Activated CD4-positive, alpha-beta T cell treated with anti-CD3 and anti-CD28 coated beads for 36 hours (primary cell): ENCODE measurements at regions not wholly inside any gene's neighbourhood (a gene's known extent, or its start where the extent isn't known, plus 50 kb on each side); places are given as distances from the start of the nearest gene placed in this dataset.
A peak's percentile ranks its signal among the peaks of the same experiment; 100 is the strongest.

ENCODE experiments used
- ATAC-seq: fragments of 200-7000 bp; cut with Tn5 transposase; one replicate; pipeline ENCODE4 v1.10.0; 2021; ENCODE audit warnings: mild to moderate bottlenecking, moderate library complexity
- CTCF ChIA-PET: fragments of 350-600 bp; sonication (Branson Sonifier 250); formaldehyde crosslinking; loops from one replicate; lab custom pipeline; 2021; ENCODE audit warnings: antibody characterized with exemption; lab: Charles Lee
- POLR2A ChIA-PET: fragments of 350-600 bp; sonication (Branson Sonifier 250); formaldehyde crosslinking; loops from one replicate; lab custom pipeline; 2021; ENCODE audit warnings: antibody characterized with exemption, inconsistent platforms; lab: Charles Lee
- DNase-seq: peaks from one replicate; pipeline ENCODE4 v3.0.0-alpha.2; 2020
- H3K27ac Mint-ChIP-seq: one replicate; pipeline ENCODE4 v1.8.0; 2021; ENCODE audit warnings: mixed read lengths
- H3K27me3 Mint-ChIP-seq: one replicate; pipeline ENCODE4 v1.8.0; 2021; ENCODE audit warnings: mixed read lengths
- H3K36me3 Mint-ChIP-seq: one replicate; pipeline ENCODE4 v1.8.0; 2021; ENCODE audit warnings: low read depth, mixed read lengths
- H3K4me1 Mint-ChIP-seq: one replicate; pipeline ENCODE4 v1.8.0; 2021; ENCODE audit warnings: mixed read lengths
- H3K4me3 Mint-ChIP-seq: one replicate; pipeline ENCODE4 v1.8.0; 2021; ENCODE audit warnings: mild to moderate bottlenecking, moderate library complexity, mixed read lengths
- H3K9me3 Mint-ChIP-seq: one replicate; pipeline ENCODE4 v1.8.0; 2021; ENCODE audit warnings: low read depth, mixed read lengths
- intact Hi-C, 2 experiments: fragments of 100-400 bp; cut with DNase I in 1 of 2; cut with micrococcal nuclease in 1 of 2; formaldehyde crosslinking; loops; one replicate each; pipeline versions ENCODE4 v1.14.2 to v1.15.1; 2022 to 2024; cut with DNase I, micrococcal nuclease

- CTCF ChIA-PET = no interaction called here
- Mint-ChIP-seq H3K4me1 (peaks cover 13% of the 10 kb centered on the region), H3K9me3 (no peaks in the 10 kb centered on the region), H3K27ac (no peak overlapping the region), H3K4me3 (no peak overlapping the region), H3K27me3 (peaks cover 5% of the 10 kb centered on the region), H3K36me3 (no peaks in the 10 kb centered on the region)
- ATAC-seq = no peak
- POLR2A ChIA-PET = no interaction called here
- intact Hi-C loops = loop anchor here (5.0 kb wide), 1 partner anchor 859 kb away; no protein-coding TSS in a partner anchor
- DNase-seq = no peak
These were observed 92.7 kb downstream of the C12orf75 start for GRCh38 chr12:105423237-105423636.

- intact Hi-C loops = loop anchor here (5.0 kb wide), 1 partner anchor 858 kb away; no protein-coding TSS in a partner anchor
- Mint-ChIP-seq H3K27me3 (peaks cover 7% of the 10 kb centered on the region), H3K4me3 (no peak overlapping the region), H3K4me1 (peaks cover 13% of the 10 kb centered on the region), H3K27ac (no peak overlapping the region), H3K9me3 (no peaks in the 10 kb centered on the region), H3K36me3 (no peaks in the 10 kb centered on the region)
- DNase-seq (no peak), ATAC-seq (no peak)
- CTCF ChIA-PET = interaction anchor here (0.6 kb wide), 1 partner anchor 10 kb away, joined by 9 read pairs; no protein-coding TSS in a partner anchor
- POLR2A ChIA-PET = no interaction called here
These were observed 93.4 kb downstream of the C12orf75 start for GRCh38 chr12:105423921-105424320.

- Mint-ChIP-seq H3K27me3 (peaks cover 11% of the 10 kb centered on the region), H3K9me3 (no peaks in the 10 kb centered on the region), H3K36me3 (no peaks in the 10 kb centered on the region), H3K4me1 (peaks cover 13% of the 10 kb centered on the region), H3K4me3 (no peak overlapping the region), H3K27ac (no peak overlapping the region)
- POLR2A ChIA-PET = no interaction called here
- intact Hi-C loops = no loop called here
- DNase-seq = no peak
- CTCF ChIA-PET = interaction anchor here (0.7 kb wide), 2 partner anchors 18 to 709 kb away, joined by 3 to 4 read pairs; no protein-coding TSS in a partner anchor
- no peak for ATAC-seq
These were observed 95.0 kb downstream of the C12orf75 start for GRCh38 chr12:105425254-105426174.

DNA sequence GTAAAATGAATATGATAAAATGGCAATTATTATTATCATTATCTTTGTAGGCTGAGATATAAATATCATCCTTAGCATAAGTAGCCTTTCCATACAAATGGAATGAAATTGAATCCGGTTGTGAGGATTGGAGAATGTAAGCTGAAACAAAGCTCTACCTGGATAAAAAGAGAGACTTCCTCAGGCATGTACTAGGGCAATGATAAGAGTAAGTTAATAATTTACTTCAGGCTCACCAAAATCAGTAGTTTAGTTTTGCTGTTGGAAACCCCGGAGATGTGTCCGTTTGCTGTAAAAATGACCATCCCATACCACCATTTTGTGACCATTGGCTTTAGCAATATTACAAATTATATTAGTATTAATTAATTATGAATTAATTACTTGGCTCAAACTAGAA lies 96.3 kb downstream of the C12orf75 start:
- no peaks in the 10 kb centered on the region for H3K9me3 Mint-ChIP-seq
- POLR2A ChIA-PET = no interaction called here
- no peak overlapping the region for H3K27ac Mint-ChIP-seq
- H3K4me3 Mint-ChIP-seq = no peak overlapping the region
- peaks cover 11% of the 10 kb centered on the region for H3K27me3 Mint-ChIP-seq
- DNase-seq (no peak), ATAC-seq (no peak)
- intact Hi-C loops = no loop called here
- no peaks in the 10 kb centered on the region for H3K36me3 Mint-ChIP-seq
- peaks cover 13% of the 10 kb centered on the region for H3K4me1 Mint-ChIP-seq
- CTCF ChIA-PET = no interaction called here

DNA sequence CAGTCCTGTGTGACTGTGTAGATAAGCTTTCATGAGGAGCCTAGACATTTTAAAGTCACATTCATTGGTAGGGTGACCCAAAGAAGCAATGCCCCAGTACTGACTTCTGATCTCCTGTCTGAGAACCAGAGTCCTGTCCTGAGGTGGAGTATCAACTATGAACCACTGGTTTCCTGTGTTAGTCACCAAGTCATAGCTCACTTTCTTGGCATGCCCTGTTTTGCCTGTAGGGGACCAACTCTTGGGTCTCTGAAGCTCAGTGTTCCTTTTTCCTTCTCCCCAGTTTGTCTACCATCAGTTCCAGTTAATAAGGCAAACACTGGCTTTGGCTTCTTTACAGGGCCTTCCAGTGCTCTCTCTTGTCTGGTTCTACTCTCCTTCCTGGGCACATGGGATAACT lies 97.4 kb downstream of the C12orf75 start:
- peak; percentile 78 for ATAC-seq
- ChIA-PET POLR2A (no interaction called here), CTCF (interaction anchor here (0.6 to 1.0 kb wide), 3 partner anchors 10 to 710 kb away, joined by 3 to 4 read pairs (median 3); no protein-coding TSS in a partner anchor)
- DNase-seq = peak; percentile 12
- no peaks in the 10 kb centered on the region for H3K36me3 Mint-ChIP-seq
- peaks cover 13% of the 10 kb centered on the region for H3K4me1 Mint-ChIP-seq
- peaks cover 11% of the 10 kb centered on the region for H3K27me3 Mint-ChIP-seq
- no peak overlapping the region for H3K27ac Mint-ChIP-seq
- intact Hi-C loops = no loop called here
- no peaks in the 10 kb centered on the region for H3K9me3 Mint-ChIP-seq
- H3K4me3 Mint-ChIP-seq = no peak overlapping the region

DNA sequence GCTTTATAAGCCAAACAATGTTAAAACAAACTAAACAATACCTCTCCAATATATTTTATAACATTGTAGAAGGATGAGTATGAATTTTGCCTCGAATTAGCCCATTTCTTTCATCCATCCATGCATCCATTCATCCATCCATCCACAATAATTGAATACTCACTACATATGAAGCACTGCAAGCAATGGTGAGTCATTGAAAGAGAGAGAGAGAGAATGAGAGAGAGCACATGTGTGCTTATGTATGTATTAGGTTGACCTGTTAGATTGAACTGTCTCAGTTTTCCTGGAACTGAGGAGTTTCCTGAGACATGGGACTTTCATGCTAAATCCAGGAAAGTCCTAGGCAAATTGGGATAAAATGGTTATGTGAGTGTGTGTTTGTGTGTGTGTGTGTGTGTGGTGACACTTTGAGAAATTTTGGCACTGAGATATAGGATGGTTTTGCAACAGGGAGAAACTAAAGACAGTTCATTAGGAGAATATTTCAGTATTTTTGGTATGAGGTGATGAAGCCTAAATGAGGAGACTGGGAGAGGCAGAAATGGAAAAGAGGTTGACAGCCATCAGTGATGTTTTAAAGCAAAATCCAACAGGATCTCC lies 98.4 kb downstream of the C12orf75 start:
- Mint-ChIP-seq H3K4me3 (no peak overlapping the region), H3K27ac (no peak overlapping the region)
- POLR2A ChIA-PET = no interaction called here

GRCh38 chr12:105429511-105429910 lies 99.0 kb downstream of the C12orf75 start:
- Mint-ChIP-seq H3K27ac (no peak overlapping the region), H3K36me3 (no peaks in the 10 kb centered on the region), H3K9me3 (no peaks in the 10 kb centered on the region), H3K4me3 (no peak overlapping the region), H3K27me3 (peaks cover 15% of the 10 kb centered on the region), H3K4me1 (no peaks in the 10 kb centered on the region)
- intact Hi-C loops = no loop called here
- POLR2A ChIA-PET = no interaction called here
- no peak for DNase-seq
- ATAC-seq = no peak
- CTCF ChIA-PET = interaction anchor here (0.6 kb wide), 1 partner anchor 258 kb away, joined by 3 read pairs; no protein-coding TSS in a partner anchor

More for the DNA sequence above, 98.4 kb downstream of the C12orf75 start:
- H3K36me3 Mint-ChIP-seq = no peaks in the 10 kb centered on the region
- H3K4me1 Mint-ChIP-seq = peaks cover 4% of the 10 kb centered on the region
- peaks cover 15% of the 10 kb centered on the region for H3K27me3 Mint-ChIP-seq
- H3K9me3 Mint-ChIP-seq = no peaks in the 10 kb centered on the region
- no peak for DNase-seq
- ATAC-seq = no peak
- intact Hi-C loops = no loop called here
- CTCF ChIA-PET = no interaction called here

DNA sequence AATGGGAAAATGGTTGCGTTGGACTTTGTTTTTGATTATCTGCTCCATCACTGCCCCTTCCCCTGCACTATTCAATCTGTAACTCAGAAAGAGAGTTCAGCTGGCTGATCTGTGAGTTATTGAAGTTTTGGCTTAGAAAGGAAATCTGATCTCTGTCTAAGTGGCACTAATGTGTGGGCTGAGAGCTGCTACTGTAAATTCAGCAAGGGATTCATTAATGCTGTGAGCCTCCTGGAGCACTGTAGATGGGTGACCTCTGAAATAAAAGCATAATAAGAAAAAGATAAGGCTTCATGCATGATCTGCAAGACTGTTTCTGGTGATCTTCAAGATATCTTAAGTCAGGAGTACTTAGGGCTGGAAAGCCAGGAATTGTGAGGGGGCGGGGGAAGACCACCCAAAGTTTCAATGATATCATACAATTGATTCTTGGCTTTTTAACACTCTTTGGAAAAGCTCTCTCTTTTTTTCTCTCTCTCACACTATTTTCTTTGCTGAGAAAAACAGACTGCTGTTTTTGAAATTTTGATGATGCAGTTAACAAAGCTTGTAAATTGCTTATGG lies 101.1 kb downstream of the C12orf75 start:
- Mint-ChIP-seq H3K36me3 (no peaks in the 10 kb centered on the region), H3K9me3 (no peaks in the 10 kb centered on the region), H3K4me1 (no peaks in the 10 kb centered on the region), H3K27me3 (peaks cover 21% of the 10 kb centered on the region), H3K4me3 (no peak overlapping the region), H3K27ac (no peak overlapping the region)
- ChIA-PET POLR2A (no interaction called here), CTCF (interaction anchor here (1.3 kb wide), 1 partner anchor 17 kb away, joined by 7 read pairs; no protein-coding TSS in a partner anchor)
- DNase-seq (no peak), ATAC-seq (no peak)
- intact Hi-C loops = no loop called here

- no peak for DNase-seq
- no peaks in the 10 kb centered on the region for H3K9me3 Mint-ChIP-seq
- ChIA-PET CTCF (interaction anchor here (0.5 kb wide), 1 partner anchor 9 kb away, joined by 9 read pairs; no protein-coding TSS in a partner anchor), POLR2A (no interaction called here)
- H3K27ac Mint-ChIP-seq = no peak overlapping the region
- H3K36me3 Mint-ChIP-seq = no peaks in the 10 kb centered on the region
- intact Hi-C loops = no loop called here
- no peak for ATAC-seq
- H3K4me1 Mint-ChIP-seq = no peaks in the 10 kb centered on the region
- H3K4me3 Mint-ChIP-seq = no peak overlapping the region
- H3K27me3 Mint-ChIP-seq = peaks cover 19% of the 10 kb centered on the region
These were observed 103.3 kb downstream of the C12orf75 start for GRCh38 chr12:105433804-105434203.

DNA sequence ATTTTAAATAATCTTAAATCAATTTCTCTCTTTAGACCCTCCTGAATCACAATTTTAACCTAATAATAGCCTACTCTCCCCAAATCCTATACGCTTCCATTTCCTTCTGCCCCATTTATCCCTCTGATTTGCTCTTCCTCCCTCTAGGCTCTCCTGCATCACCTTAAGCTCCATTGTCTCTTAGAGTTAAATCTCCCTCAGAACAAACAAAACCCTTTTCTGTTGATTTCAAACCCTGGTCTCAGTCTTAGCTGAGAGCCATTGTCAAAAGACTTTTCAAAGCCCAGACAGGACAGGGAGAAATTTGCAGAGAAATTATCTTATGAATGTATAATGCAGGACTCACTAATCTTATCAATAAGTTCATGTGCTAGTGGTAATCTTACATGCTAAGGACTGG lies 106.1 kb downstream of the C12orf75 start:
- Mint-ChIP-seq H3K4me1 (no peaks in the 10 kb centered on the region), H3K27ac (no peak overlapping the region), H3K27me3 (peaks cover 18% of the 10 kb centered on the region), H3K36me3 (no peaks in the 10 kb centered on the region), H3K9me3 (no peaks in the 10 kb centered on the region), H3K4me3 (no peak overlapping the region)
- ATAC-seq = no peak
- intact Hi-C loops = no loop called here
- DNase-seq = no peak
- ChIA-PET POLR2A (no interaction called here), CTCF (interaction anchor here (1.5 kb wide), 1 partner anchor 9 kb away, joined by 3 read pairs; no protein-coding TSS in a partner anchor)

DNA sequence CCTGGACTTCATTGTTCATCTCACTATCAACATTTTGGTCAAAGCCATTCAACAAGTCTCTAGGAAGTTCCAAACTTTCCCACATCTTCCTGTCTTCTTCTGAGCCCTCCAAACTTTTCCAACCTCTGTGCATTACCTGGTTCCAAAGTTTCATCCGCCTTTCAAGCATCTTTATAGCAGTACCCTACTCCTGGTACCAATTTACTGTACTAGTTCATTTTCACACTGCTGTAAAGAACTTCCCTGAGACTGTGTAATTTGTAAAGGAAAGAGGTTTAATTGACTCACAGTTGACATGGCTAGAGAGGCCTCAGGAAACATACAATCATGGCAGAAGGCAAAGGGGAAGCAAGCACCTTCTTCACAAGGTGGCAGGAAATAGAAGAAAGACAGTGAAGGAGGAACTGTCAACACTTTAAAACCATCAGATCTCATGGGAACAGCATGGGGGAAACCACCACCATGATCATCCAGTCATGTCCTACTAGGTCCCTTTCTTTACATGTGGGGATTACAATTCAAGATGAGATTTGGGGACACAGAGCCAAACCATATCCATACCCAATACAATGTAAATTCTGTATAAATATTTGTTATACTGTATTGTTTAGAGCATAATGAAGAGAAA lies 109.7 kb downstream of the C12orf75 start:
- Mint-ChIP-seq H3K4me3 (no peak overlapping the region), H3K27me3 (peaks cover 27% of the 10 kb centered on the region), H3K9me3 (no peaks in the 10 kb centered on the region), H3K4me1 (no peaks in the 10 kb centered on the region), H3K36me3 (no peaks in the 10 kb centered on the region), H3K27ac (no peak overlapping the region)
- POLR2A ChIA-PET = no interaction called here
- no peak for DNase-seq
- intact Hi-C loops = no loop called here
- ATAC-seq = no peak
- CTCF ChIA-PET = no interaction called here
